K562 (cell line): ENCODE measurements at regions not wholly inside any gene's neighbourhood (a gene's known extent, or its start where the extent isn't known, plus 50 kb on each side); places are given as distances from the start of the nearest gene placed in this dataset.

Experiments
- ATAC-seq: fragments of 200-7000 bp; cut with Tn5 transposase; 3 replicates; pipeline ENCODE4 v1.9.1; 2020; ENCODE audit warnings: moderate library complexity
- BruUV-seq: library from RNA; stranded (reverse); fragments of 400-500 nt; replicated peaks from 2 replicates; lab custom pipeline; 2021; lab: Mats Ljungman, UMichigan
- CTCF ChIA-PET: fragments of 300-600 bp; formaldehyde crosslinking; extraction: SDS; loops from one replicate; lab custom pipeline; 2021; ENCODE audit warnings: low intra/inter-chr PET ratio; lab: Yijun Ruan, JAX
- POLR2A ChIA-PET: fragments of 300-600, 350-650 bp; sonication (Branson Sonifier 250); formaldehyde crosslinking; extraction: SDS; loops from one replicate; lab custom pipeline; 2021; ENCODE audit warnings: antibody characterized with exemption, inconsistent platforms; lab: Yijun Ruan, JAX
- DNase-seq, 4 experiments: peaks; one replicate each; pipeline versions ENCODE4 v3.0.0 to v3.0.0-alpha.2; 2011 to 2018; ENCODE audit warnings: low spot score in 3 of 4, mixed read lengths in 3 of 4; ENCODE audit errors: extremely low read depth in 1 of 4
- FAIRE-seq: peaks from 2 replicates; lab custom pipeline; 2011; peaks lifted over from hg19 to GRCh38; lab: Jason Lieb, UNC
- H2AFZ ChIP-seq: 2 replicates; pipeline ENCODE4 v1.6.0; 2011; ENCODE audit warnings: low read depth, low read length, control low read depth, inconsistent platforms
- H3K27ac ChIP-seq: fragments of 200-600 bp; 3 replicates; pipeline ENCODE4 v1.8.0; 2011; ENCODE audit warnings: low read depth, mild to moderate bottlenecking, control low read depth, inconsistent platforms, low read length, moderate library complexity, mixed read lengths; ENCODE audit errors: extremely low read depth
- H3K27me3 ChIP-seq, 2 experiments: fragments of 300-600 bp in 1 of 2; 2 replicates in 1 of 2; 3 replicates in 1 of 2; pipeline versions ENCODE4 v1.6.0 to v1.8.0; 2011; ENCODE audit warnings: inconsistent platforms in 2 of 2, low read length in 2 of 2, mild to moderate bottlenecking in 1 of 2, mixed read lengths in 1 of 2, moderate library complexity in 1 of 2; ENCODE audit not compliant: control insufficient read depth in 2 of 2, insufficient read depth in 2 of 2
- H3K36me3 ChIP-seq: fragments of 300-600 bp; 3 replicates; pipeline ENCODE4 v1.8.0; 2011; ENCODE audit warnings: mild to moderate bottlenecking, low read length, inconsistent platforms; ENCODE audit not compliant: control insufficient read depth, insufficient read depth
- H3K4me1 ChIP-seq, 2 experiments: fragments of 200-600 bp in 1 of 2; replicated peaks in 1 of 2; 2 replicates in 1 of 2; 3 replicates in 1 of 2; pipeline versions ENCODE4 v1.5.1 to v1.8.0; 2011; ENCODE audit warnings: inconsistent platforms in 2 of 2, low read length in 2 of 2, mild to moderate bottlenecking in 1 of 2, mixed read lengths in 1 of 2, moderate library complexity in 1 of 2; ENCODE audit not compliant: control insufficient read depth in 2 of 2, insufficient read depth in 2 of 2
- H3K4me2 ChIP-seq: 2 replicates; pipeline ENCODE4 v1.6.1; 2011; ENCODE audit warnings: low read length, control low read depth, inconsistent platforms, mixed read lengths; ENCODE audit not compliant: insufficient read depth
- H3K4me3 ChIP-seq: fragments of 200-600 bp; sonication (generic), shearing (Covaris generic); 2 replicates; pipeline ENCODE4 v1.5.1; 2016; ENCODE audit warnings: control low read depth, inconsistent platforms
- H3K79me2 ChIP-seq: fragments of 200-600 bp; 3 replicates; pipeline ENCODE4 v1.8.0; 2011; ENCODE audit warnings: low read length, inconsistent platforms; ENCODE audit not compliant: control insufficient read depth, insufficient read depth
- H3K9ac ChIP-seq, 2 experiments: 2 replicates each; pipeline versions ENCODE4 v1.6.0 to v1.6.1; 2011; ENCODE audit warnings: low read depth in 2 of 2, low read length in 2 of 2, control low read depth in 1 of 2, inconsistent platforms in 1 of 2, mild to moderate bottlenecking in 1 of 2, mixed read lengths in 1 of 2; ENCODE audit not compliant: insufficient read depth in 1 of 2
- H3K9me1 ChIP-seq: one replicate; pipeline ENCODE4 v1.6.0; 2011; ENCODE audit warnings: inconsistent platforms, mild to moderate bottlenecking, low read length, moderate library complexity; ENCODE audit not compliant: control insufficient read depth, insufficient read depth
- H3K9me3 ChIP-seq: replicated peaks from 2 replicates; pipeline ENCODE4 v1.5.1; 2011; ENCODE audit warnings: low read depth, low read length, inconsistent platforms; ENCODE audit not compliant: control insufficient read depth, insufficient read depth
- H4K20me1 ChIP-seq: replicated peaks from 2 replicates; pipeline ENCODE4 v1.6.1; 2011; ENCODE audit warnings: low read length, inconsistent platforms, mixed read lengths; ENCODE audit not compliant: control insufficient read depth, insufficient read depth
- BMI1 ChIP-seq: fragments of 150-350 bp; IDR thresholded peaks from 2 replicates; pipeline ENCODE4 v1.6.1; 2014; ENCODE audit warnings: low read length
- ETV5 ChIP-seq: sonication (generic); formaldehyde crosslinking; IDR thresholded peaks from 2 replicates; pipeline ENCODE4 v1.4.0; 2020; ENCODE audit warnings: low read depth, mild to moderate bottlenecking, missing genetic modification reagents
- JUN ChIP-seq, 2 experiments: sonication (generic) in 1 of 2; formaldehyde crosslinking in 1 of 2; IDR thresholded peaks; 2 replicates each; pipeline versions ENCODE4 v1.6.1 to v1.8.0; 2012 to 2022; ENCODE audit warnings: borderline replicate concordance in 2 of 2, mild to moderate bottlenecking in 2 of 2, improper control_type of control experiment in 1 of 2, low read depth in 1 of 2, low read length in 1 of 2, missing genetic modification reagents in 1 of 2
- KHSRP ChIP-seq: fragments of 450-650 bp; IDR thresholded peaks from 2 replicates; pipeline ENCODE4 v1.6.1; 2017
- LEF1 ChIP-seq: fragments of 450-650 bp; IDR thresholded peaks from 2 replicates; pipeline ENCODE4 v1.6.1; 2016; ENCODE audit warnings: mild to moderate bottlenecking
- NONO ChIP-seq, 2 experiments: fragments of 200-400 bp in 1 of 2; fragments of 450-650 bp in 1 of 2; formaldehyde crosslinking in 1 of 2; IDR thresholded peaks; 2 replicates each; pipeline ENCODE4 v1.6.1; 2017; ENCODE audit warnings: low read depth in 2 of 2, mild to moderate bottlenecking in 2 of 2, moderate library complexity in 2 of 2, low read length in 1 of 2
- PTRF ChIP-seq: fragments of 450-650 bp; IDR thresholded peaks from 2 replicates; pipeline ENCODE4 v1.6.1; 2016; ENCODE audit warnings: mild to moderate bottlenecking, missing genetic modification characterization, missing compliant biosample characterization
- SREBF1 ChIP-seq: fragments of 150-350 bp; IDR thresholded peaks from 2 replicates; pipeline ENCODE4 v1.6.1; 2014; ENCODE audit warnings: antibody characterized with exemption, low read depth, low read length, borderline replicate concordance
- TCF7L2 ChIP-seq: fragments of 150-350 bp; IDR thresholded peaks from 2 replicates; pipeline ENCODE4 v1.6.1; 2016; ENCODE audit warnings: low read depth, mild to moderate bottlenecking, low read length, moderate library complexity
- XRCC3 ChIP-seq: fragments of 450-650 bp; IDR thresholded peaks from 2 replicates; pipeline ENCODE4 v1.6.1; 2017; ENCODE audit warnings: mild to moderate bottlenecking, moderate library complexity
- ZFPM2 ChIP-seq: fragments of 250-450 bp; sonication (Bioruptor Pico); IDR thresholded peaks from 2 replicates; pipeline ENCODE4 v1.5.1; 2022; ENCODE audit warnings: mild to moderate bottlenecking
- ZNF3 ChIP-seq: fragments of 250-450 bp; sonication (Bioruptor Pico); IDR thresholded peaks from 2 replicates; pipeline ENCODE4 v1.5.0; 2021; ENCODE audit warnings: mild to moderate bottlenecking, moderate library complexity
- ZNF778 ChIP-seq: fragments of 450-650 bp; formaldehyde crosslinking; IDR thresholded peaks from 2 replicates; pipeline ENCODE4 v1.4.0; 2020; ENCODE audit warnings: mild to moderate bottlenecking, moderate library complexity
- ZSCAN32 ChIP-seq: fragments of 450-650 bp; formaldehyde crosslinking; IDR thresholded peaks from 2 replicates; pipeline ENCODE4 v1.4.0; 2020; ENCODE audit warnings: mild to moderate bottlenecking, moderate library complexity
- WGBS: fragments of 100-300 bp; shearing (Covaris generic); methylation state at CpG from one replicate; pipeline ENCODE4 v1.1.6; 2016; ENCODE audit warnings: low coverage, mixed read lengths; ENCODE audit not compliant: insufficient coverage; ENCODE audit errors: missing lambda C conversion rate; 5-methylcytosine and 5-hydroxymethylcytosine counted together
- in situ Hi-C: fragments of 300-500 bp; cut with MboI; formaldehyde crosslinking; loops from 4 replicates; pipeline ENCODE4 v1.15.0; 2018; ENCODE audit warnings: inconsistent platforms, mixed read lengths
- intact Hi-C: fragments of 100-400 bp; cut with micrococcal nuclease; formaldehyde crosslinking; loops from 2 replicates; pipeline ENCODE4 v1.14.2; 2022
- TF ChIP-seq, protein P1 (sequence below): fragments of 250-450 bp; sonication (Bioruptor Pico); IDR thresholded peaks from 2 replicates; pipeline ENCODE4 v1.8.0; 2022; ENCODE audit warnings: moderate library complexity, mild to moderate bottlenecking, inconsistent platforms

- TF ChIP-seq ZSCAN32 (CRISPR knock-in tag), result no peak
- no peak for TF ChIP-seq TCF7L2
Measured at GRCh38 chr13:59504407-59504806, 659.3 kb downstream of the DIAPH3 start (continued).

DNA sequence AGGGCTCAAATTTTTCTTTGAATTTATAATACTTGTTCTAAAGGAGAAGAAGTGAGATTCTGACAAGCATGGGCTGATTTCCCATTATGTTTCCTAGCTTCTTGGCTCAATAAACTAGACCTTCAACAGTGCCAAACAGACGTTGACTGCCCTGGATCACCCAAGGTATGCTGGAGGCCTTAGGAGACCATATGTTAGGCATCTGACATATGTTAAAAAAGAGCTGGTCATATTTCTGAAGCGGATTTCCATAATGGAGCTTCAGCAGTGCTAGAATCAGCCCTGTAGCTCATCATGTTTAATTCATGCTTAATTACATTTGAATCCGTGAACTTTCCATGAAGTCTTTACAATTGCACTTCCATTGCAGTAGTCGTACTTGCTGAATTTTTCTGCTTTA lies 653.3 kb downstream of the DIAPH3 start:
- ChIA-PET POLR2A (no interaction called here), CTCF (no interaction called here)
- 7% methylated on average over 4 of the region's 4 CpGs for WGBS
- no peak overlapping the region for H3K4me3 ChIP-seq
- H3K4me1 ChIP-seq, result no peaks in the 10 kb centered on the region
- no peak overlapping the region for H3K9ac ChIP-seq
- intact Hi-C loops (no loop called here), in situ Hi-C loops (no loop called here)
- FAIRE-seq (no peak), DNase-seq (no peak), ATAC-seq (no peak)
- no peak overlapping the region for H2AFZ ChIP-seq
- no peak overlapping the region for H3K4me2 ChIP-seq
- no peaks in the 10 kb centered on the region for H3K36me3 ChIP-seq
- no peaks in the 10 kb centered on the region for H3K79me2 ChIP-seq
- no peaks in the 10 kb centered on the region for H3K9me1 ChIP-seq
- no peaks in the 10 kb centered on the region for H3K9me3 ChIP-seq
- H4K20me1 ChIP-seq, result no peaks in the 10 kb centered on the region
- TF ChIP-seq BMI1, result no peak
- TF ChIP-seq LEF1, result no peak
- no peak for TF ChIP-seq ZNF3 (CRISPR knock-in tag)
- no peak for TF ChIP-seq KHSRP
- TF ChIP-seq JUN (IDR thresholded peaks at IDR 0.05; ENCODE audit: borderline replicate concordance, low read depth, low read length), result no peak
- no peak for TF ChIP-seq JUN (CRISPR knock-in tag; IDR thresholded peaks at IDR 0.05; ENCODE audit: borderline replicate concordance)
- TF ChIP-seq ZNF778 (CRISPR knock-in tag), result no peak
- no peak for TF ChIP-seq NONO (IDR thresholded peaks at IDR 0.05; ENCODE audit: low read depth in 2 of 2, low read length in 1 of 2)
- TF ChIP-seq, protein P1, sequence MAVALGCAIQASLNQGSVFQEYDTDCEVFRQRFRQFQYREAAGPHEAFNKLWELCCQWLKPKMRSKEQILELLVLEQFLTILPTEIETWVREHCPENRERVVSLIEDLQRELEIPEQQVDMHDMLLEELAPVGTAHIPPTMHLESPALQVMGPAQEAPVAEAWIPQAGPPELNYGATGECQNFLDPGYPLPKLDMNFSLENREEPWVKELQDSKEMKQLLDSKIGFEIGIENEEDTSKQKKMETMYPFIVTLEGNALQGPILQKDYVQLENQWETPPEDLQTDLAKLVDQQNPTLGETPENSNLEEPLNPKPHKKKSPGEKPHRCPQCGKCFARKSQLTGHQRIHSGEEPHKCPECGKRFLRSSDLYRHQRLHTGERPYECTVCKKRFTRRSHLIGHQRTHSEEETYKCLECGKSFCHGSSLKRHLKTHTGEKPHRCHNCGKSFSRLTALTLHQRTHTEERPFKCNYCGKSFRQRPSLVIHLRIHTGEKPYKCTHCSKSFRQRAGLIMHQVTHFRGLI, result no peak
- TF ChIP-seq ETV5 (CRISPR knock-in tag), result no peak
- no peak for TF ChIP-seq ZFPM2
- TF ChIP-seq PTRF (tag), result no peak
- TF ChIP-seq SREBF1, result no peak
- no peak for TF ChIP-seq XRCC3
- TF ChIP-seq, all 486 proteins: peak for 0
- H3K27me3 ChIP-seq, result no peaks in the 10 kb centered on the region; a peak in 1 of 5 replicates
- BruUV-seq, result no TSS peak
- H3K27ac ChIP-seq, result no peak overlapping the region
